GM19372 (cell line): ENCODE measurements at regions not wholly inside any gene's neighbourhood (a gene's known extent, or its start where the extent isn't known, plus 50 kb on each side); places are given as distances from the start of the nearest gene placed in this dataset.

Source experiments
- ATAC-seq: cut with Tn5 transposase; IDR thresholded peaks from one replicate; pipeline ENCODE4 v1.9.1; 2021; ENCODE audit warnings: mild to moderate bottlenecking, low read depth, moderate library complexity; ENCODE audit not compliant: unreplicated experiment

DNA sequence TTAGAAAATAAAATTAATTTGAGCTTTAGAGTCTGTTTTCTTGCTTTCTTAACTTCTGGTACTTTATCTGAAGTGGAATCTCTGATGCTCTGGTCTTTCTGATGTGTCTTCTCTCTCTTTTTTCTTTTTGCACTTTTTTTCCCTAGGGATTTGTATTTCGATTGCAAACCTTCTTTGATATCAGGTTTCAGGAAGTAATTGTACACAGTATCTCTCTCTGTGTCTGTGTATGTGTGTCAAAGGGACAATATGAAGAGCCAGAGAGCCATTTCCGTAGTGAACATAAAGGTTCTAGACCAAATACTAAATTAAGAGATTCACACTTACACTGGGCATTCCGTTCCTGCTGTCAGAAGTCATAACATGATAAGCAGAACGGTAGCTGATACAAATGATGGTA lies 325.0 kb downstream of the PCDH7 start:
- ATAC-seq = no peak

DNA sequence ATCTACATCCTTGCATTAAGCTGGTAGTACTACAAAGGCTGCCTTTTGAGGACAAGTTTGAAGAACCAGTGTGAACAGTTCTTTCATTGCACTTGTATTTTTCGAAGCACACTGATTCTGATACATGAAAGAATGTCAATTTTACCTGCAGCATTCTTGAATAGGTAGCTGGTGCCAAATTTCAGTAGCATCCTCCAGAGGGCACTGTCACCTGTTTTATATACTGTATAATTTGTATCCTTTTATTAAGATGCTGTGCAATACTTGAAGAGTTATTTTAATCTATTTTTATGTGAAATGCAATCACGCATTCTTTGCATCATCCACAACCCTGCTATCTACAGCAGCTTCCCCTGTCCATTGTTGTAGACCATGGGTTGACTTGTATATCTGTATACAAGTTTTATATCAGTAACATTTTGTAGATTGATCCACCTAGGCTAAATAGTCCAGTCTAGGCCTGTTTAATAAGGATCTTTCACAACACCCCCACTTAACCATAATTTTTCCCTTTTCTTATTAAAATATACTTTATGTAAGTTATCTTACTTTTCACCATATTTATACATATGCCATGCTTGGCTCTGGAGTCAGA lies 325.7 kb downstream of the PCDH7 start:
- ATAC-seq = no peak

DNA sequence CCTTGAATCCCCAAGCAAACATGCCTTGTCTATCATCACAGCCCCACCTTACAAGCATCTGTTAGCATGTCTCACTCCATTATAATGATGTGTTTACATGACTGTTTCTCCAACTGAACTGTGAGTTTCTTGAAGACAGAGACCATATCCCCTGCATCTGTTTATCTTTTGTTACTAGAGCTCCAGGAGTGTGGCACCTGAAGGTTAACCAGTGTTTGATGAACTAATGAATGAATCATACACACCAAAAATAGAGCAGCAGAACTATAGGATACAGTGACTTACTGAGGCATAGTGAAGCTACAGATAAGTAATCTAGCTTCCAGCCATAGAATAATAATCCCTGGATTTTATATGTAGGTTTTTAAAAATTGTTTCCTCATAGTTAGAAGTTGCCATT lies 331.0 kb downstream of the PCDH7 start:
- ATAC-seq = no peak

DNA sequence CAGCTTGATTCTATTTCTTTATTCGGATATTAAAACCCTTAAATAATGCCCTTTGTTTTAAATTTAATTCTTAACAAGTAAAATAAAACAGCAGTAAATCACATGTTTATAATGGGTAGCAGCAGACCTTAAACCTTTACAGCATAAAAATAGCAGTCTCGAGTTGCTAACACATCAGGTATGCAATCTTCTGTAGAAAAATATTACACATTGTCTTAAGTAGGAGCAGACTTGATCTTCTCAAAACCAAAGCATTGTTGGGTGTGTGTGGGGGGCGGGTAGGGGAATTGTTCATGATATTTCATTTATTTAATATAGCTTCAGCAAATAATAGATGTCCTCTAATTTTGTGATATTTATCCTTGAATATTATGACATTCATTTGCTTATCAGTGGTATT lies 331.4 kb downstream of the PCDH7 start:
- ATAC-seq = no peak

DNA sequence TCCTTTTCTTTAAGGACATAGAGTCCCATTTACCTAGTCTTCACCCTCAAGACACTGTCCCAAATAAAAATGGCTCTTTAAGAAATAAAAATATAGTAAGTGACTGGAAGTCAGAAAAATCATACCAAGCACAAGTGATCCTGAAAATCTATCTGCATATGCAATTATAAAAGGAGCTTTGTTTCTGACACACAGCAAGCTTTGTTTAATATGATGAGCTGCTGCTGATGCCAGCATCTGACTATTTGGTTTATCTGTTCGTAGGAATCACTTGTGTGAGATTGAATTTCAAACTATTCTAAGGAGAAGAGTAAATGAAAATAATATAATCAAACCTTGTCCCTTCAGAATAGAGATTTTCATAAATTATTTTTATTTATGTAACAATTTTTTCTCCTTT lies 332.4 kb downstream of the PCDH7 start:
- ATAC-seq = no peak

DNA sequence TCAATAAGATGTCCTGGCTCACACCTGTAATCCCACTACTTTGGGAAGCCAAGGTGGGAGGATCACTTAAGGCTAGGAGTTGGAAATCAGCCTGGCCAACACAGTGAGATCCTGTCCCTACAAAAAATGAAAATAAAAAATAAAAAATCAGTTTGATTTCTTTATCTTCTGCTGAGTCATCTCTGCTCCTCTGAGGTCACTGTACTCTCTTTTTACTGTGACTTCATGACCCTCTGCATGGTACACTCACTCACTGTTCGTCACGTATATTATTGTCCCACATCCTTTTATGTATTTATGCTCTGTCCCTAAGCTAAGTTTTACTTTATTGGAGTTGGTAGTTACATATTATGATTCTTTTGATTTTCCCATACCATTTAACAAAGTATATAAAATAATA lies 333.3 kb downstream of the PCDH7 start:
- no peak for ATAC-seq

DNA sequence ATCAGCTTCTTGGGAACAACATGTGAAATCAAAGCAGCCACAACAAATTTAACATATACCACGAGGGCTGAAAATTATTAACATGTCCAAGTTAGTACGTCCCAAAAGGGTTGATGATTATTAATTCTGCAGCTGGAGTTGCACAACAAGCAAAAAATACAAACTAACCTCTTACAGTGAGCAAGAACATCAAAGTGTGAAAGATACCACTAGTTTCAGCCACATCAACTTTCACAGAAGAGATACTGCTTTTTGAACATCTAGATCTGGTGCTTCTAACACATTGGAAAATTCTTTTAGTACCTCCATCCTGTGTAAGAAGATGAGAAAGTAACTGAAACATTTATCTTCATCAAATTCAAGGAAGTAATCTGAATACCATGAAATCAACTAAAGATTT lies 334.1 kb downstream of the PCDH7 start:
- no peak for ATAC-seq

DNA sequence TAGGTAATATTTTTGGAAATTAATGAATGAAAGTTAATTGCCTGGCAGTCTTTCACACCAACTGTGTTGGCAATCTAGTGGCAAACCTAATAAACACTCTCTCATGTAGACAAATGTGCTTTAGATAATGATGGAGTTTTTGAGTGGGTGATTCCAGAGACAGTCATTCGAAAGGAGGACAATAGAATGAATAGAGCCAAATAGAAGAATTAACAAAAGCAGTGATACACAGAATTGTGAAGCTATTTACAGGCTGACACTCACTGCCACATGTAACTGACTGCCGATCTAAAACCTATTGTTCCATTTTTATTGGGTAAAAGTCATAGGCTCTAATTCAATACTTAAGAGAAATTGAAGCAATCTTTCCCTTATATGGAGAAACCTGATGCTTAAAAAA lies 338.5 kb downstream of the PCDH7 start:
- no peak for ATAC-seq

DNA sequence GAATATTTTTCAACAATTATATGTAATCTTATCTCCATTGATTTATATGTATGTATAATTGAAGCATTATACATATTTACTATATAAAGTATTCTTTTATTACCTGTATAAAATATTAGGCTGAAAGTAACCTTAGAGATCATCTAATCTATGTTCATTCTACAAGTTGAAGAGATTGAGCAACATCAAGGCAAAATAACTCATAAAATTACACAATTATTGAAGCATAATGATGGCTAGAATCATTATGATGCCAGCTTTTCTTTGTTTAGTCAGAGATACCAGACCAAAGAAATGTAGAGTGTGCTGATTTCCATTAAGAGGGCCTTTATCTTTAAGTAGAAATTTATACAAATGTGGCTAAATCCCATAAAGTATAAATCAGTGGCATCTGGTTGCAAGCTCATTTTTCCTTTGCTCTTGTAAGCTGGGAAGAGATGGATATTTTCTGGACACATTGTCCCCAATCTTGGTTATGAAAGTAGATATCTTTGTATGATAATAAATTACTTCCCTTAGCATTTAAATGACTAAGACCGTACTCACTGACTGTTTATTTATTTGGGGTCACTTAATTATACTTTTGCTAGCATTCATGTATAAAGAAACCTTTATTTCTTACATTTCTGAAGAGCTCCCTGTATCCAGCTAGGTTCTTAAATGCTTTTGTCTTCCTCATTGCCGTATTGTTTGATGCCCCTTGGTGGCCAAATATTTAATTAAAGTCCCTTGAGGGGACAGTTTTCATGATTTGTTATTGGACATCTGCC lies 339.8 kb downstream of the PCDH7 start:
- ATAC-seq = no peak

DNA sequence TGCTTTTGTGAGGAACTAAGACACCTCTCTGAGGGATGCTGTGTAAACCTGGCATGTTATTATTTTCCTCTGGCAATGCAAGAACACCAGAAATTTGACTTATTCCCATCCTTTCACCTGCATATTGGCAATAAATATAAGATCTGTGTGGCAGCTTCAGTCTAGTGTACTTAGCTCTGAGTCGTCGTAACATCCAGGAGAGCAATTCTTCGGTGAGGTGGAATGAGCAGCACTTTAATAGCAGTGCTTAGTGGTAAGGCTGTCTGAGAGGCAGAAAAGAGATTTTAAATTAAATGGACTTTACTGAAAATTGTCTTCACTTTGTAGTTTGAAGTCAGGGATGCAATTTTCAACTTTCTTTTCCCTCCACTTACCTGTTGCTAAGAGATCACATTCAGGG lies 344.9 kb downstream of the PCDH7 start:
- no peak for ATAC-seq

DNA sequence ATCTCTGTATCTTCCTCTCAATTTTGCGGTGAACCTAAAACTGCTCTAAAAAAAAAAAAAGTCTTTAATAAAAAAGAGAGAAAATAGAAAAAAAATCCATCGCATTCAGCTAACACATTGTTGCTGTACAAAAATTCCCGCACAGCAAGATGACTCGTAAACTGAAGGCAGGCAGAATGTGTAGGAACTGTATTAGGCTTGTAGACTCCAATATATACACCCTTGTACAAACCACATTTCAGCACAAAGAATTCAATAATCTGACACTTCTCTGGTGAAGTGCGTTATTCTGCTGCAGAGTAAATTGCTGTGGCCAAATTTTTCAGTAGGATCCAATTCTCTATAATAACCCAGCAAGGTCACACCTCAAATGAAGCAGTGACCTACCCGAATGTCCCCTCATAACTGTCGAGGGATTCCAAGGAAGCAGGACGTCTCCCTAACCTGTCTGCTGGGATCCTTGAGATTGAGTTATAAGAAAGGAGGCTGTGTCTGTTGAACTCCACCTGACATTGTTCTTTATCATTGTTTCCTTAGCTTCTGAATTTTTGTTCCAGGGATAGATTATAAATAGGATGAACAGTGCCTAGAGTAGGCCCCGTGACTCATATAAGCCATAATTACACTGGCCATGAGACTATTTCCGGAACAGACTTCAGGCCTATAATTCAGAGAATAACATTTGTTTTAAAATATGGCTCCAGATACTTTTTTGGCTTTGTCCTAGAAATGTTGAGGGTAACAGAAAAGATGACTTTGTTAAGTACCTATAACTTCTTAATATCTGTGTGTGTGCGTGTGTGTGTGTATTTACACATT lies 348.3 kb downstream of the PCDH7 start:
- ATAC-seq = no peak

DNA sequence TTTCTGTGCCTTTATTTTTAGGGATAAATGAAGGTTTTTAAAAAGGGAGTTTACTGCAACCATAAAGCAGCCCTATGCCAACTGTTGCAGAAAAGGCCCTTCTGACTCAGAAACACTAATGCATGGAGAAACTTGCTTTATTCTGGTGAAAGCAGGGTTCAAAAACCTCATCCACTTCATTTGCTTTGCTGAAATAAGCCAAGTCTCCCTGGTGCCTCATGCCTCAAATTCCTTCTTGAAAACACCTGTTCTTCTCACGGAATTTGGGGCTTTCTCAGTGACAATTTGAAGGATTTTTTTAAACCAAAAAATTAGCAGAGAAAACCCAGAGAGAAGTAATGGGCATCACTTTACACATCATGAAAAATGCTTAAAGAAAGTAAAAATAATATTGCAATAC lies 349.0 kb downstream of the PCDH7 start:
- ATAC-seq = no peak

DNA sequence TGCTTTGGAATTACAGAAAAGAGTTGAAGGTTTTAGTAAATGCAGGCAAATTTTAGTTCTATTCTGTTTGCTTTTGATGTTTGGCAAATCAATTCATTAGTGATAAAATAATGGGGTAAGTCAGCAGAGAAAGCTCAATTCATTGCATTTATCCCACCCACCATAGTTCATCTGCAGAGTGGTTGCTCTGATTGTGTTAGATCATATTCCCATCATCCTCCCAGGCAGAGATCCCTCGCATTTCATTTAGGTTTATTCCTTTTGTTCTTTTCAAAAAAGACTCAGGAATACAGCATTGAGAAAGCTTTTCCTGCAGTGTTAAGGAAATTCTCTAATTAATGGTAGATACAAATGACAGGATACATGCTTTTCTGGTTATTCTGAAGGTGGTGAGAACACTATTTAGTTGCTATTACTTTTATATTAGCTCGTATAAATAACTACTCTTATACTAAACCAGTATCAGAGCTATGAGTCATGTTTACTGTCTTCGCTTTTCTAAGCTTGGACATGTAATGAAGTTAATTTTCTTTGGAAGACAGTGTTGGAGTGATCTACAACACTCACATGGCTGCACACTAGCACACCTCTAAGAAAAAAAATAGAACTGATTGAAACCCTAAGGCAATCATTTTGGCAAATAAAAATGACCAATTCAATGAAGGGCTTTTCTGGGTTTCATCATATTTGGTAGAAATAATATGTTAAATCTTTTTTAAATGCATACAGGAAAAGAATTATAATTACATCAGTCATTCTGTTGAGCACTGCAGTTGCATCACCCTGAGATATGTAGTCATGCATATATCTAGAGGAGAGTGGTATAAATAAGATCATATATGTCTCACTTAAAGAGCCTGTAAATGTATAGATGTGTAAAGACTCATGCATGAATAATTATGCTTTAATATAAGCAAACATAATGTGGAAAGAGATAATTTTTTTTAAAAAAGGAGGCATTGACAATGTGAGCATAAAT lies 351.6 kb downstream of the PCDH7 start:
- no peak for ATAC-seq

DNA sequence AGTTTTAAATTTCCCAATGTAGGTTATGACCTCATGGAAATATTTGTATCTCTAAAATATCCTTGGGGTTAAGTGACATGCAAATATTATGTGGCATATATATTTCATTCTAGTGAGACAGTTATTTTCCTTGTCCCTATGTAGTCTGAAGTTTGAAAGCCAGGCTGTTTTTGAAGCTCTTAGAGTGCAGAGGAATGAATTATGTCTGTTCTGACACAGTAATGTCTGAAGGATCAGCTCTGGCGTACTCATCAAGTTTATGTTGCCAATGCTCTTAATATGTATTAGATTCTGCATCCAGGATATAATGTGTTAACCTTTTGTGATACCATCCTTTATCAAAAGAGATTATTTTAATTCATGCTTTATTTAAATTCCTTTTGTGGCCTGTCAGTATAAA lies 355.8 kb downstream of the PCDH7 start:
- ATAC-seq = no peak

DNA sequence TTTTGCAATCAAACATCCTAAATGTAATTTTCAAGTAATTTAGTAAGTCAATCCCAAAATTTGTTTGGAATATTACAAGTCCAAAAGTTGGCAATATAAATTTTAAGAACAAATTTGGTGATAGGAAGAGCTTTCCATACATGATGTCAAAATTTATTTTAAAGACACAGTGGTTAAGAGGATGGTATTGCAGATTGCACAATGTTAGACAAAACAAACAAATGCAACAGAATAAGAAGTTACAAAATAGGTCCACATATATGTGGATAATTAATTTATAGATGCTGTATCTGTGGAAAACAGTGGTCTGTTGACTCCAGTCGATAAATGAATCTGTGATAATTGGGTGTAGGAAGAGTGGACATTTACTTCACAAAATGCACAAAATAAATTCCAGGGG lies 358.5 kb downstream of the PCDH7 start:
- no peak for ATAC-seq

DNA sequence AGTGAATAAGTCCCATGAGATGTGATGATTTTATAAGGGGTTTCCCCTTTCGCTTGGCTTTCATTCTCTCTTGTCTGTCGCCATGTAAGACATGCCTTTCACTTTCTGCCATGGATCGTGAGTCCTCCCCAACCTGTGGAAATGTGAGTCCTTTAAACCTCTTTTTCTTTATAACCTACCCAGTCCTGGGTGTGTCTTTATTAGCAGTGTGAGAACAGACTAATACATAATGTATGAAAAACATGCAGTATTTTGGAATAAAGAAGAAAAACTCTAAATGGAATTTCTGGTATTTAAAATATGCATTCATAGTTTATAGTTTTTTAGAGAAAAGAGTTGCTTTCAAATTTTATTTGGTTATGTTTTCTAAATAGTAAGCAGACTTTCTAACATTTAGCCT lies 360.7 kb downstream of the PCDH7 start:
- ATAC-seq = no peak

DNA sequence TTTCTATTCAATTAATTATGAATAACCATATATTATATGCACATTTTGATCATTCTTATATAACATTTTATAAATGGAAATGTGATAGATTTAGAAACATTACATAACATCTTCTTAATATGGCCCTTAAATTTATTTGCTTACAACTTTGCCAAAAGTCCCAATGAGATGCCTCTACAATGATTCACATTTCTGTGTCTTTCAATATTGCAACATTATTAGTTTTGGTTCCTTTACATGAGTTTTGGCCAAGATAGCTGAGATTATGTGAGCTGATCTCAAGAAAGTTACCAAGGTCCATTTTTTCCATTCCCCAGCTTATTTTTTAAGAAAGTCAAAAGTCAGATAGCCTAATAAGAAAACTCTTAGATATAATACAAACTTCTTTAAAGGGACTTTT lies 361.2 kb downstream of the PCDH7 start:
- no peak for ATAC-seq

DNA sequence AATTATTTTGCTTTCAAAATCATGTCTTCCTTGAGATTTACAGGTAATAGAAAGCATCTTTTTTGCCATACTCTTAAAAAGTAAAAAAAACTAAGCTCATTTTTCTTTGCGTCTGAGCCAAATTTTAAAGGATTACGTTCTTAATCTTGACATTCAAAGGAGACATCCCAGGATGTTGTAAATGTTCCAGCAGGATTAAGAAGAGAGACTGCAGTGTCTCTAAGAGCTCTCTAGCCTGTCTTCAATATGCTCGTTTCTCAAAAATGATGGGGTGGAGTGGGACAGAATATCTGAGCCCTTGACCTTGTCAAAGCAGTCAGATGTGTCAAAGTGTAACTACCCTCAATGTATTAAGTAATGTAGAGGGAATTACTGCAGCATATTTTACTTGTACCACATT lies 363.3 kb downstream of the PCDH7 start:
- ATAC-seq = no peak

DNA sequence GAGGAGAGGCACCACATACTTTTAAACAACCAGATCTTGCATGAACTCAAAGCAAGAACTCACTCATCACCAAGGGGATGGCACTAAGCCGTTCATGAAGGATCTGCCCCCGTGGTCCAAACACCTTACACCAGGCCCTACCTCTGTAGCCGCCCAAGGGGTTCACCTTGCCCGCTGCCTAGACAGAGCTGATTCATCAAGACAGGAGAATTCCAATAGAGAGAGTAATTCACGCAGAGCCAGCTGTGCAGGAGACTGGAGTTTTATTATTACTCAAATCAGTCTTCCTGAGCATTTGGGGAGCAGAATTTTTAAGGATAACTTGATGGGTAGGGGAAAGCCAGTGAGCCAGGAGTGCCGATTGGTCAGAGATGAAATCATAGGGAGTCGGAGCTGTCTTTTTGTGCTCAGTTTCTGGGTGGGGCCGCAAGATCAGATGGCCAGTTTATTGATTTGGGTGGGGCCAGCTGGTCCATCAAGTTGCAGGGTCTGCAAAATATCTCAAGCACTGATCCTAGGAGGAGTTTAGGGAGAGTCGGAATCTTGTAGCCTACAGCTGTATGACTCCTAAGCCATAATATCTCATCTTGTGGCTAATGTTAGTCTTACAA lies 364.7 kb downstream of the PCDH7 start:
- ATAC-seq = no peak

DNA sequence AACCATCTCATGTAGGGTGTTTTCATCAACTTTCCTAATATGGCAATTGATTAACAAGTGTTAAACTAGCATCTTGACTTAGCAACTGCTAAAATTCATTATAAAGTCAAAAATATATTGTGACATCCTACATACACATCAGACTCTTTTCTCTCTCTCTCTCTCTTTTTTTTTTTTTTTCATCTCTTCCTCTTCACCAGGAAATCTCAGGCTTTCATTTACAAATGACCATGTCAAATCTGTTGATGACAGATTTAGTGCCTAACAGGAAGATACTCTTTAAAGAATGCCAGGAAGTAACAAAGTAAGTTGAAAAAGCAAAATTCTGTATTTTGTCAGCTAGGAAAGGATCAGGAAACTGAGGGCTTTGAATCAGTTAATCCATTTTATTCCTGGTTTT lies 365.5 kb downstream of the PCDH7 start:
- no peak for ATAC-seq
